GM21825 (cell line): ENCODE measurements at regions not wholly inside any gene's neighbourhood (a gene's known extent, or its start where the extent isn't known, plus 50 kb on each side); places are given as distances from the start of the nearest gene placed in this dataset.

Experiments used
- ATAC-seq: cut with Tn5 transposase; IDR thresholded peaks from one replicate; pipeline ENCODE4 v1.9.1; 2021; ENCODE audit warnings: mild to moderate bottlenecking, moderate library complexity; ENCODE audit not compliant: unreplicated experiment

GRCh38 chr4:186930024-186930423 lies 206.4 kb upstream of the FAT1 start:
- no peak for ATAC-seq

GRCh38 chr4:186931519-186931918 lies 207.9 kb upstream of the FAT1 start:
- no peak for ATAC-seq

GRCh38 chr4:186932196-186932595 lies 208.5 kb upstream of the FAT1 start:
- ATAC-seq, result no peak

GRCh38 chr4:186932631-186933187 lies 209.1 kb upstream of the FAT1 start:
- no peak for ATAC-seq

- no peak for ATAC-seq
Measured at GRCh38 chr4:186934244-186934643, 210.6 kb upstream of the FAT1 start.

- no peak for ATAC-seq
Measured at GRCh38 chr4:186934841-186935443, 211.3 kb upstream of the FAT1 start.

GRCh38 chr4:186935901-186936300 lies 212.2 kb upstream of the FAT1 start:
- no peak for ATAC-seq

- ATAC-seq, result no peak
Measured at GRCh38 chr4:186936496-186937375, 213.1 kb upstream of the FAT1 start.

GRCh38 chr4:186939226-186939625 lies 215.6 kb upstream of the FAT1 start:
- no peak for ATAC-seq

- no peak for ATAC-seq
Measured at GRCh38 chr4:186939766-186940165, 216.1 kb upstream of the FAT1 start.

- ATAC-seq, result no peak
Measured at GRCh38 chr4:186940476-186940875, 216.8 kb upstream of the FAT1 start.

- no peak for ATAC-seq
Measured at GRCh38 chr4:186942758-186943377, 219.2 kb upstream of the FAT1 start.

- ATAC-seq, result no peak
Measured at GRCh38 chr4:186943411-186943810, 219.8 kb upstream of the FAT1 start.

GRCh38 chr4:186946136-186946535 lies 222.5 kb upstream of the FAT1 start:
- no peak for ATAC-seq

GRCh38 chr4:186946682-186947294 lies 223.1 kb upstream of the FAT1 start:
- no peak for ATAC-seq

- no peak for ATAC-seq
Measured at GRCh38 chr4:186948361-186949242, 224.9 kb upstream of the FAT1 start.

- no peak for ATAC-seq
Measured at GRCh38 chr4:186949847-186950246, 226.2 kb upstream of the FAT1 start.

- ATAC-seq, result no peak
Measured at GRCh38 chr4:186952709-186953108, 229.1 kb upstream of the FAT1 start.

GRCh38 chr4:186953599-186954260 lies 230.1 kb upstream of the FAT1 start:
- ATAC-seq, result no peak

GRCh38 chr4:186954509-186954908 lies 230.9 kb upstream of the FAT1 start:
- ATAC-seq, result no peak
